Endothelial cell of umbilical vein (primary cell): ENCODE measurements at regions not wholly inside any gene's neighbourhood (a gene's known extent, or its start where the extent isn't known, plus 50 kb on each side); places are given as distances from the start of the nearest gene placed in this dataset.

Experiments
- BruUV-seq: library from RNA; stranded (reverse); fragments of 400-500 nt; replicated peaks from 2 replicates; lab custom pipeline; 2021; lab: Mats Ljungman, UMichigan
- CTCF ChIA-PET: fragments of 300-600, 350-600 bp; sonication (Branson Sonifier 250); formaldehyde crosslinking; loops from one replicate; lab custom pipeline; 2021; ENCODE audit warnings: antibody characterized with exemption, inconsistent platforms; lab: Charles Lee
- POLR2A ChIA-PET: fragments of 300-600, 350-600 bp; sonication (Branson Sonifier 250); formaldehyde crosslinking; loops from one replicate; lab custom pipeline; 2021; ENCODE audit warnings: antibody characterized with exemption, inconsistent platforms; lab: Charles Lee
- DNase-seq: peaks from one replicate; pipeline ENCODE4 v3.0.0-alpha.2; 2011; ENCODE audit warnings: low read depth, low spot score
- FAIRE-seq: peaks from 2 replicates; lab custom pipeline; 2011; peaks lifted over from hg19 to GRCh38; lab: Jason Lieb, UNC
- H2AFZ ChIP-seq: 2 replicates; pipeline ENCODE4 v1.6.0; 2012; ENCODE audit warnings: low read depth, low read length, control low read depth, inconsistent platforms
- H3K27ac ChIP-seq: 2 replicates; pipeline ENCODE4 v1.5.1; 2011; ENCODE audit warnings: low read depth, mild to moderate bottlenecking, control low read depth, low read length, moderate library complexity; ENCODE audit not compliant: insufficient read depth
- H3K27me3 ChIP-seq, 2 experiments: 2 replicates each; pipeline versions ENCODE4 v1.6.0 to v1.6.1; 2011; ENCODE audit warnings: low read length in 2 of 2, mixed read lengths in 1 of 2; ENCODE audit not compliant: control insufficient read depth in 2 of 2, insufficient read depth in 2 of 2
- H3K36me3 ChIP-seq, 2 experiments: 2 replicates in 1 of 2; 3 replicates in 1 of 2; pipeline ENCODE4 v1.5.1; 2011; ENCODE audit warnings: low read length in 2 of 2, mild to moderate bottlenecking in 1 of 2, moderate library complexity in 1 of 2; ENCODE audit not compliant: control insufficient read depth in 2 of 2, insufficient read depth in 2 of 2; ENCODE audit errors: extremely low read depth in 1 of 2
- H3K4me1 ChIP-seq: 3 replicates; pipeline ENCODE4 v1.5.1; 2011; ENCODE audit warnings: mild to moderate bottlenecking, low read length; ENCODE audit not compliant: control insufficient read depth, insufficient read depth; ENCODE audit errors: extremely low read depth
- H3K4me2 ChIP-seq: 2 replicates; pipeline ENCODE4 v1.6.1; 2011; ENCODE audit warnings: low read length, control low read depth, mixed read lengths; ENCODE audit not compliant: insufficient read depth
- H3K4me3 ChIP-seq, 3 experiments: fragments of 200-600 bp in 1 of 3; sonication (generic), shearing (Covaris generic) in 1 of 3; replicated peaks in 1 of 3; 2 replicates each; pipeline ENCODE4 v1.5.1; 2011 to 2016; ENCODE audit warnings: control low read depth in 3 of 3, low read length in 3 of 3, mild to moderate bottlenecking in 2 of 3, inconsistent platforms in 1 of 3, low read depth in 1 of 3, moderate library complexity in 1 of 3; ENCODE audit not compliant: insufficient read depth in 1 of 3
- H3K79me2 ChIP-seq: 2 replicates; pipeline ENCODE4 v1.6.0; 2012; ENCODE audit warnings: low read length, inconsistent platforms; ENCODE audit not compliant: control insufficient read depth, insufficient read depth
- H3K9ac ChIP-seq: replicated peaks from 2 replicates; pipeline ENCODE3; 2011; ENCODE audit warnings: low read length, control low read depth; ENCODE audit not compliant: insufficient read depth; ENCODE audit errors: extremely low read depth
- H3K9me1 ChIP-seq: replicated peaks from 3 replicates; pipeline ENCODE4 v1.6.0; 2011; ENCODE audit warnings: mild to moderate bottlenecking, low read length; ENCODE audit not compliant: control insufficient read depth, insufficient read depth; ENCODE audit errors: extremely low read depth
- H3K9me3 ChIP-seq: replicated peaks from 2 replicates; pipeline ENCODE4 v1.5.1; 2012; ENCODE audit warnings: low read length, inconsistent platforms; ENCODE audit not compliant: control insufficient read depth, insufficient read depth
- H4K20me1 ChIP-seq: replicated peaks from 2 replicates; pipeline ENCODE3; 2011; ENCODE audit warnings: mild to moderate bottlenecking, low read length; ENCODE audit not compliant: control insufficient read depth, insufficient read depth; ENCODE audit errors: extremely low read depth
- CTCF ChIP-seq, 2 donors: IDR thresholded peaks; 1 replicate in 1 of 2; 2 replicates in 1 of 2; pipeline ENCODE4 v1.5.1; 2011; ENCODE audit warnings: low read length in 2 of 2, mild to moderate bottlenecking in 2 of 2, moderate library complexity in 2 of 2, control low read depth in 1 of 2, inconsistent platforms in 1 of 2, low read depth in 1 of 2; ENCODE audit not compliant: insufficient read depth in 1 of 2; ENCODE audit errors: extremely low read depth in 1 of 2
- EZH2 ChIP-seq: IDR thresholded peaks from 2 replicates; pipeline ENCODE4 v1.6.1; 2012; ENCODE audit warnings: borderline replicate concordance, low read depth, mild to moderate bottlenecking, moderate library complexity, low read length, inconsistent platforms; ENCODE audit not compliant: severe bottlenecking
- FOS ChIP-seq: IDR thresholded peaks from 2 replicates; pipeline ENCODE4 v1.6.1; 2011; ENCODE audit warnings: mild to moderate bottlenecking, low read length, moderate library complexity, borderline replicate concordance; ENCODE audit not compliant: insufficient read depth
- GATA2 ChIP-seq: IDR thresholded peaks from 2 replicates; pipeline ENCODE4 v1.7.0; 2011; ENCODE audit warnings: low read depth, mild to moderate bottlenecking, moderate library complexity, mixed read lengths, low read length; ENCODE audit not compliant: insufficient read length, insufficient read depth
- JUN ChIP-seq: IDR thresholded peaks from 2 replicates; pipeline ENCODE4 v1.6.1; 2011; ENCODE audit warnings: borderline replicate concordance, low read depth; ENCODE audit not compliant: insufficient read length, insufficient read depth
- MAX ChIP-seq: IDR thresholded peaks from 2 replicates; pipeline ENCODE4 v1.6.1; 2011; ENCODE audit not compliant: insufficient read depth, insufficient read length
- MYC ChIP-seq: IDR thresholded peaks from one replicate; pipeline ENCODE4 v1.6.1; 2011; ENCODE audit warnings: mild to moderate bottlenecking, low read depth, low read length
- POLR2A ChIP-seq: IDR thresholded peaks from 2 replicates; pipeline ENCODE4 v1.6.1; 2012; ENCODE audit warnings: low read depth, mild to moderate bottlenecking, control low read depth, low read length
- POLR2AphosphoS5 ChIP-seq: IDR thresholded peaks from 2 replicates; pipeline ENCODE4 v1.6.1; 2012; ENCODE audit warnings: low read depth, mild to moderate bottlenecking, control low read depth, low read length, moderate library complexity; ENCODE audit not compliant: insufficient read depth
- dilution Hi-C: fragments of 300-500 bp; cut with MboI; formaldehyde crosslinking; loops from one replicate; pipeline ENCODE4 v1.15.0; 2019; ENCODE audit warnings: low sequenced_read_pairs; ENCODE audit not compliant: extremely low pct_ligation_motif_present
- intact Hi-C: fragments of 100-400 bp; cut with micrococcal nuclease; formaldehyde crosslinking; loops from one replicate; pipeline ENCODE4 v1.10.0; 2022

- ChIA-PET POLR2A (no interaction called here), CTCF (no interaction called here)
- H3K9me1 ChIP-seq, result no peaks in the 10 kb centered on the region
- H3K4me3 ChIP-seq, result no peak overlapping the region
- H3K4me1 ChIP-seq, result no peaks in the 10 kb centered on the region
- intact Hi-C loops, result no loop called here
- H3K79me2 ChIP-seq, result no peaks in the 10 kb centered on the region
- dilution Hi-C loops, result no loop called here
- no peaks in the 10 kb centered on the region for H4K20me1 ChIP-seq
- FAIRE-seq (no peak), DNase-seq (no peak)
- no peak for TF ChIP-seq CTCF (IDR thresholded peaks at IDR 0.05; ENCODE audit: extremely low read depth in 1 of 2, insufficient read depth in 1 of 2, low read depth in 1 of 2, low read length in 2 of 2)
- TF ChIP-seq FOS, result no peak
- no peak for TF ChIP-seq POLR2A
- no peak for TF ChIP-seq GATA2
- no peak for TF ChIP-seq JUN
- no peak for TF ChIP-seq EZH2
- TF ChIP-seq MYC, result no peak
- TF ChIP-seq MAX, result no peak
- no peak for TF ChIP-seq POLR2AphosphoS5
- H3K4me2 ChIP-seq, result no peak overlapping the region
- no peak overlapping the region for H3K9ac ChIP-seq
- no TSS peak for BruUV-seq
- H3K9me3 ChIP-seq, result no peaks in the 10 kb centered on the region
- H2AFZ ChIP-seq, result no peak overlapping the region
- H3K36me3 ChIP-seq, result no peaks in the 10 kb centered on the region
- no peaks in the 10 kb centered on the region for H3K27me3 ChIP-seq
- no peak overlapping the region for H3K27ac ChIP-seq
These were observed 118.5 kb upstream of the PAQR3 start for GRCh38 chr4:79057772-79058171.
